GM21390 (cell line): ENCODE measurements at regions not wholly inside any gene's neighbourhood (a gene's known extent, or its start where the extent isn't known, plus 50 kb on each side); places are given as distances from the start of the nearest gene placed in this dataset.
"Not testable (repeated sequence)": the region's sequence is repeated elsewhere in the genome, so short reads cannot be mapped to it uniquely, and the experiment has no call there.

Experiments
- ATAC-seq: cut with Tn5 transposase; IDR thresholded peaks from one replicate; pipeline ENCODE4 v1.9.1; 2021; ENCODE audit not compliant: unreplicated experiment

GRCh38 chr12:67758521-67758920 lies 110.0 kb downstream of the DYRK2 start:
- no peak for ATAC-seq

DNA sequence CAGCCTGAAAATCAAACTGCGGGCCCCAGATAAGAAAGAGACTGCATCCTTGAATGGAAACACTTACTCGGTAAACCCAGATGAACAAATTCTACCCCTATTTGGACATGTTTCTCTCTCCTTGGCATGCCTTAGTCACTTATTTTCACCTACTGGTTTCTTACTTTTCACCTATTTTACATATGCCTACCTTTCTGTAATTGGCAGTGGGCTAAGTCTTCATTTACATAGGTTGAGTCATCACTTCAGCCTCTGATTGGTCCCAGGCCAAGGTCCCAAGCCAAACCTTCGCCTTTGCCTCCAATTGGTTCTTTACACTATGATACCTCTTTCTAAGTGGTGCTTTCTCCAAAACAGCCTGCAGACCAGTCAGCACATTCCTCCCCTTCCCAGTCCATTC lies 111.3 kb downstream of the DYRK2 start:
- no peak for ATAC-seq

DNA sequence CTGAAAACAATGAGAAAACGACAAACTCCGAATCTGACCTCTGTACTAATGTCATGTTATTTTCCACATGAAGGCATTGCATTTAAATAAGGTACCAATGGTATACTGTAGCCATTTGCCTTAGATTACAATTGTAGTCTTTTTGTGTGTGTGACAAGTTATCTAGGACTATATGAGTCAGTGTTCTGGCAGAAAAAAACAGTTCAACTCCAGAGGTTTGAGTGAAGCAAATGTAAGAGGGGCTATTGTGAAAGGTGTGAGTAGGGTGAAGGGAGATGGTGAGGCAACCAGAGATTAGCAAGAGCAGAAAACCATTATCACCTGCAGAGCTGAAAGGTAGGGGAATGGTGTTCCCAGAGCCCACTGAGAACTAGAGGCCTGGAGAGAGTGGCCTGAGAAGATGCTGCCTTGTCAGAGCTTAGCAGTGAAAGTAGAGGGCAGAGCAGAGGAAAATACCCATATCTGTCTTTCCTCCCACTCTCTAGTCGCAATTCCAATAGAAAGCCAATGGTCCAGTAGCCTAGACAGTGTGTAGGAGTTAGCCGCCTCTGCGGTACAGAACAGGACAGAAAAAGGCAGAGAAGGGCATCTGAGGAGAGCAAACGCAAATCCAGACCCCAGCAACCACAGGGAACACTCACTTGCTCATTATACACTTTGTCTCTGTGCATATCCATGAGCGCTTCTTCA lies 112.2 kb downstream of the DYRK2 start:
- no peak for ATAC-seq

GRCh38 chr12:67761566-67761965 lies 113.0 kb downstream of the DYRK2 start:
- no peak for ATAC-seq

DNA sequence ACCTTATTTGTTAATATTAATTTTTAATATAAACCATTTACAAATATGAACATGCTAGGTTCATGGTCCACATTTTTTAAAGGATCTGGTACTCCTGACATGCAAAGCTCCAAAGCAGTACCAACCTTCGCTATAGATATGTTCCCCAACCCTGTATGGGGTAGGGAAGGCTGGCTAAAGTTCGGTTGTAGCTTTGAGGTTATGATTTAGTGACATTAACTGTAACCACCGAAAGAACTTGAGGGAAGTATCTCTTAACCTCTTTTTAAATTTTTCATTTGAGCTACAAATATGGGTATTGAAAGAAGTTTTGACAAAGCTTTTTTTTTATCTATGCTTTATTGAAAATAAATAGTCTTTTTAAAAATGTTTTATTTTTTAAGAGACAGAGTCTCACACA lies 115.5 kb downstream of the DYRK2 start:
- no peak for ATAC-seq

- no peak for ATAC-seq
Observed at GRCh38 chr12:67764946-67765619, 116.5 kb downstream of the DYRK2 start.

DNA sequence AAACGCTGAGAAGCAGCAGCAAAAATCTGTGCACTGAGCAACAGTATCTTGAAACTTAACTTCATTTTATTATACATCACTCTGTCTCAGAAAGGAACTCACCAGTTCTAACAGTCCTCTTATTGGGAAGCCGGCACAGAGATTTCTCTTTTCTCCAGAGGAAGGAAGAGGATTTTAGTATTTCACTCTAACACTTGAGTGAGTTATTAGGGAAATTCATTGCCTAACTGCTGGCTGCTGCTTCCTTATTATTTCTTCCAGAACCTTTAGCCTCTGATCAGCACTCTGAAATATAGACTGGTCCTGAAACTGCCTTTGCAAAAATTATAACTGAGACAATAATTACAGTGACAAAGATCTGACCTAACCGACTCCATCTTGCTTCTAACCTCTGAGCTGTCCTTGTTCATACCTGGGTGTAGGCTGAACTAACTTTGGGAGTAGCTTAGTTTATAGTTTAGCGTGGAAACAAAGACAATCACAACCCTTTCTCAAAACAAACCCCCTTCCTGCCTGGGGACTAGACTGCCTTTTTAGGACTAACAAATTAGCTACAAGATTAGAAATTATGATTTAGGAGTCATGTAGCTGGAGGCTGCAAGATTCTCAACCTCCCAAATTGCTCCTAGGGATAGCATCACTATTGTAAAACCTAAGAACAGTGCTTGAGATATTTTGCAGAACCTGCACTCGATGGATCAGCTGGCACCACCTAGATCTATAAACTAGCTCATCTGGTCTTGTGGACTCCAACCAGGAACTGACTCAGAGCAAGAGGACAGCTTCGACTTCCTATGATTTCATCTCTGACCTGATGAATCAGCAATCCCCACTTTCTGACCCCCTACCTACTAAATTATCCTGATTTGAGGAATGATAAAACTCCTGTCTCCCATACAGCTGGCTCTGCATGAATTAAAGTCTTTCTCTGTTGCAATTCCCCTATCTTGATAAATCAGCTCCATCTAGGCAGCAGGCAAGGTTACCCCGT lies 117.5 kb downstream of the DYRK2 start:
- no peak for ATAC-seq

- no peak for ATAC-seq
Observed at GRCh38 chr12:67772267-67773169, 124.0 kb downstream of the DYRK2 start.

GRCh38 chr12:67773896-67774295 lies 125.4 kb downstream of the DYRK2 start:
- ATAC-seq = no peak

GRCh38 chr12:67774983-67775587 lies 126.5 kb downstream of the DYRK2 start:
- ATAC-seq = no peak

- no peak for ATAC-seq
Observed at GRCh38 chr12:67780580-67781084, 132.1 kb downstream of the DYRK2 start.

DNA sequence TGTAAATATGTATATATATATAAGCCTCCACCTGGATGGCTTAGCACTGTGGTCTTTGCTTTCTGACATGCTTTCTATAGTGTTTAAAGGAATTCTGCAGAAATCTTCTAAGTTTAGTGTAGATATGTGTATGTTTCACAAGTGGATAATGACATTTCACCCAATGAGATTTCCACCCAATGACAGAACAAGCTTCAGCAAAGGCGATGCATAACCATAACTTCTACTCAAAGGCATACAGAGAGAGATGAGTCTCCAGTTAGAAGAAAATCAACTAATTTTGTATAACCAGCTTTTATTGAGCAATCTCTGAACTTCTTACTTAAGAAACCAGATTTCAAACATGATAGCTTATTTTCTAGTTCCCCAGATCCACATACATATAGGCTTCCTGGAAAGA lies 134.0 kb downstream of the DYRK2 start:
- no peak for ATAC-seq

DNA sequence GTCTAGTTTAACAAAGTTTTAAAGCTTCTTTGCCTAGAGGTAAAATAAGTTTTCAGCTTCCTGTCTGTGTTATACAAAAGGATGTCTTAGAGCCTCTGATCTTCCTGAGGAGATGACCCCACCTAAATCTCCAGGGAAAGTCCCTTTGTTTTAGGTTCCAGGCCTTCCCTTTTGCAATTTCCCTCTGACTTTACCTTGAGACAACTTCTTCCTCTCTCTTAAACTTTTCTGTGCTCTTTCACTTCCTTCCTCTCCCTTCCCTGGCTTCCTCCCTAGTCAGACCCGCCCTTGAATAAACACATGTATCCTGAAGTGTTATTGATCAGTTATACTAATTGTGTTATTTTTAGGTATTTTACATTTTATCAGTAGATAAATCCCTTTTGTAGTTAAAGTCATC lies 134.8 kb downstream of the DYRK2 start:
- no peak for ATAC-seq

- ATAC-seq = no peak
Observed at GRCh38 chr12:67784831-67785230, 136.3 kb downstream of the DYRK2 start.

- no peak for ATAC-seq
Observed at GRCh38 chr12:67786086-67786485, 137.5 kb downstream of the DYRK2 start.

GRCh38 chr12:67788118-67788517 lies 139.6 kb downstream of the DYRK2 start:
- ATAC-seq = no peak

DNA sequence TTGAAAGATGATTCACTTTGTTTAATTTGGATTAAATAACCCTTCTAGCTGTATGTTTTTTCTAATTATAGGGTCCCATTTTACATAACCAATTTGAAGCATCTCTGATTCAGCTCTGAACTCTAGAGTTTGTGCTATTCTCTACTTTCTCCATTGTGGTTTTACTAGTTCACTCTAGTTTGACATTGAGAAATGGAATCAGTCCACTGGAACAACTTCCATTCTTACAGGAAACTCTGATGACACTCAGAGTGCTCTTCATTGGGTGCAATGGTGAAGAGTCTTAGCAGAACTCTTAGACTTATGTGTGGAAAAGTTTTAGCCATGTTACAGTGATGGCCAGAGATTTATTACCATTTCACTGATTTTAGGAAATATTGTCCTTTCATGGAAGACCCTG lies 140.7 kb downstream of the DYRK2 start:
- ATAC-seq = no peak

DNA sequence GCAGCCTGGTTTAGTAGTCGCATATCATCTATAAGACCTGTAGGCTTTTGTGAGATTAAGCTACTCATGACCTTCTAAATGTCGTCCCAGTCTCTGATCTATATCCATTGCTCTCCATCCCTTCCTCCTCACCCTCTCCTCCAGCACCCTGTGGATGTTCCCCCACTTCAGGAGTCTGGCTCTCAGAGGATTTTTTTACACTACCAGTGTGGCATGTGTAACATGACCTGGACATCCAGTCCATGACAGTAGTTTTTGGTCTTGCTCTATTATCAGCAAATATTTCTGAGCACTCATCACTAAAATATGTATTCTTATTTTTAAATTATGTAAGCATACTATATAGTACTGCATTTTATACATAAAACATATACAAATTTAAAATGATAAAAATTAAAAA lies 142.1 kb downstream of the DYRK2 start:
- no peak for ATAC-seq

GRCh38 chr12:67791362-67791761 lies 142.8 kb downstream of the DYRK2 start:
- not testable (repeated sequence) for ATAC-seq

DNA sequence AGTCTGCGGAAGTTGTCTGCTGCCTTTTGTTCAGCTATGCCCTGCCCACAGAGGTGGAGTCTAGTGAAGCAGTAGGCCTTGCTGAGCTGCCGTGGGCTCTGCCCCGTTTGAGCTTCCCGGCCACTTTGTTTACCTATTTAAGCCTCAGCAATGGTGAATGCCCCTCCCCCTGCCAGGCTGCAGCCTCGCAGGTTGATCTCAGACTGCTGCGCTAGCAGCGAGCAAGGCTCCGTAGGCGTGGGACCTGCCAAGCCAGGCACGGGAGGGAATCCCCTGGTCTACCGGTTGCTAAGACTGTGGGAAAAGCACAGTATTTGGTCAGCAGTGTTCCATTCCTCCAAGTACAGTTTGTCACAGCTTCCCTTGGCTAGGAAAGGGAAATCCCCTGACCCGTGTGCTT lies 143.6 kb downstream of the DYRK2 start:
- no peak for ATAC-seq
